ENCODE measurements at regions not wholly inside any gene's neighbourhood (a gene's known extent, or its start where the extent isn't known, plus 50 kb on each side); places are given as distances from the start of the nearest gene placed in this dataset.

GRCh38 chr4:100056701-100057100 is 106.6 kb upstream of the H2AZ1 start:
- TF ChIP-seq EZH2 (IDR thresholded peaks at IDR 0.05; ENCODE audit: borderline replicate concordance, low read depth, low read length, severe bottlenecking) (no peak), CTCF (IDR thresholded peaks at IDR 0.05; ENCODE audit: extremely low read depth in 1 of 2, insufficient read depth in 1 of 2, low read depth in 1 of 2, low read length in 2 of 2) (no peak), MAX (IDR thresholded peaks at IDR 0.05; ENCODE audit: insufficient read depth, insufficient read length) (no peak), GATA2 (IDR thresholded peaks at IDR 0.05; ENCODE audit: insufficient read depth, insufficient read length, low read depth, low read length) (no peak), POLR2AphosphoS5 (IDR thresholded peaks at IDR 0.05; ENCODE audit: insufficient read depth, low read depth, low read length) (no peak), FOS (IDR thresholded peaks at IDR 0.05; ENCODE audit: borderline replicate concordance, insufficient read depth, low read length) (no peak), POLR2A (IDR thresholded peaks at IDR 0.05; ENCODE audit: low read depth, low read length) (no peak), JUN (IDR thresholded peaks at IDR 0.05; ENCODE audit: borderline replicate concordance, insufficient read depth, insufficient read length, low read depth) (no peak), MYC (IDR thresholded peaks at IDR 0.05; ENCODE audit: low read depth, low read length) (no peak)
- ChIA-PET POLR2A (no interaction called here), CTCF (no interaction called here)
- DNase-seq (ENCODE audit: low read depth, low spot score) (no peak), FAIRE-seq (no peak)
- Histone ChIP-seq H3K27me3 (ENCODE audit: control insufficient read depth in 2 of 2, insufficient read depth in 2 of 2, low read length in 2 of 2) (no peaks in the 10 kb centered on the region), H4K20me1 (replicated peaks; ENCODE audit: control insufficient read depth, extremely low read depth, insufficient read depth, low read length) (no peaks in the 10 kb centered on the region), H2AFZ (ENCODE audit: low read depth, low read length) (no peak overlapping the region), H3K36me3 (ENCODE audit: control insufficient read depth in 2 of 2, extremely low read depth in 1 of 2, insufficient read depth in 2 of 2, low read length in 2 of 2) (no peaks in the 10 kb centered on the region), H3K4me3 (replicated peaks in 1 of 3; ENCODE audit: insufficient read depth in 1 of 3, low read depth in 1 of 3, low read length in 3 of 3) (no peak overlapping the region), H3K9me1 (replicated peaks; ENCODE audit: control insufficient read depth, extremely low read depth, insufficient read depth, low read length) (no peaks in the 10 kb centered on the region), H3K4me1 (ENCODE audit: control insufficient read depth, extremely low read depth, insufficient read depth, low read length) (no peaks in the 10 kb centered on the region), H3K79me2 (ENCODE audit: control insufficient read depth, insufficient read depth, low read length) (no peaks in the 10 kb centered on the region), H3K9me3 (replicated peaks; ENCODE audit: control insufficient read depth, insufficient read depth, low read length) (no peaks in the 10 kb centered on the region), H3K4me2 (ENCODE audit: insufficient read depth, low read length) (no peak overlapping the region), H3K9ac (replicated peaks; ENCODE audit: extremely low read depth, insufficient read depth, low read length) (no peak overlapping the region), H3K27ac (ENCODE audit: insufficient read depth, low read depth, low read length) (no peak overlapping the region)
- BruUV-seq (replicated peaks): no TSS peak
- dilution Hi-C loops (cut with MboI; ENCODE audit: extremely low pct_ligation_motif_present, low sequenced_read_pairs) (no loop called here), intact Hi-C loops (cut with micrococcal nuclease) (no loop called here)
